Ramos (cell line): ENCODE measurements at regions not wholly inside any gene's neighbourhood (a gene's known extent, or its start where the extent isn't known, plus 50 kb on each side); places are given as distances from the start of the nearest gene placed in this dataset.

Source experiments
- in situ Hi-C: fragments of 300-500 bp; cut with MboI; formaldehyde crosslinking; loops from one replicate; pipeline ENCODE4 v1.14.3; 2022; ENCODE audit warnings: low sequenced_read_pairs; ENCODE audit not compliant: unreplicated experiment

- in situ Hi-C loops = no loop called here
Observed at GRCh38 chr7:10874666-10875065, 99.0 kb upstream of the PHF14 start.

DNA sequence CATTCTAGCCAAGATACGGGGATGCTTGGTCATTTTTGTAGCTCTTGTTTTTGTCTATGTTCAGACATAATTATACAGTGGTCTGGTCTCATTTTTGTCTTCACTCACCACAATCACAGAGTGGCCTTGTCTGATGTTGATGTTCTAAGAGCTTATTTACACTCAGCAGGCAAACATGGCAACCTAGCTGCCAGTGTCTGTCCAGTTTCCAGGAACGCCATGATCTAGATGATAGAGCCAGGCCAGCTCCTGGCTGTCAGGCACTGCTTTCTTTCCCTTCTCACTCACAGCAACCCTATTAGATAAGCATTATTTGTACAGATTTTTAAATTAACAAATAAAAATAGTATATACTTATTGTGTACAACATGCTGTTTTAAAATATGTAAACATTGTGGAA is 98.6 kb upstream of the PHF14 start:
- in situ Hi-C loops = no loop called here

GRCh38 chr7:10888861-10889260 is 84.8 kb upstream of the PHF14 start:
- in situ Hi-C loops = no loop called here

- in situ Hi-C loops = no loop called here
Observed at GRCh38 chr7:10889266-10889898, 84.3 kb upstream of the PHF14 start.

GRCh38 chr7:10908600-10908999 is 65.1 kb upstream of the PHF14 start:
- in situ Hi-C loops = no loop called here

GRCh38 chr7:10910447-10910846 is 63.2 kb upstream of the PHF14 start:
- in situ Hi-C loops = no loop called here

- in situ Hi-C loops = no loop called here
Observed at GRCh38 chr7:10912077-10912476, 61.6 kb upstream of the PHF14 start.

GRCh38 chr7:10913457-10913856 is 60.2 kb upstream of the PHF14 start:
- in situ Hi-C loops = no loop called here

GRCh38 chr7:10918093-10918590 is 55.5 kb upstream of the PHF14 start:
- in situ Hi-C loops = no loop called here

- in situ Hi-C loops = no loop called here
Observed at GRCh38 chr7:10919923-10920322, 53.7 kb upstream of the PHF14 start.
